Anterior cingulate cortex (tissue), 58 donors: ENCODE measurements at regions not wholly inside any gene's neighbourhood (a gene's known extent, or its start where the extent isn't known, plus 50 kb on each side); places are given as distances from the start of the nearest gene placed in this dataset.

ENCODE experiments used
- DNase-seq, 58 donors: peaks; one replicate each; lab custom pipeline; 2025; lab: John Stamatoyannopoulos, UW

DNA sequence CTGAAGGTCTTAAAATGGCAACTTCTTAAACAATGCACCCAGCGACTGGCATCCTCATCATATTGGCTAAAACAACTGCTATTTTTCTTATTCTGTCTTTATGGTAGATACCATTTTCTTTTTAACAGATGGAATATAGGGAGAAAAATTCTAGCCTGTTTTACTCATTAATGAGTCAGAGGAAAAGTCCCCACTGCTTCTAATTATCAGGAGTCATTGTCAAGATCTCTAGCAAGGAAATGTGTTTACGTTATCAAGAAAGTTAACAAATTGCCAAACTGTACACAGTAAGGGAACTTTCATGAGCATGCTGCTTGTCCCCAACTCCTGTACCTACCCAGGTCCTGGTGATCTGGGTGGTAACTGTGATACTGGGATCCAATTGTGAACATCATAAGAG lies 117.7 kb upstream of the KIAA1217 start:
- DNase-seq, result no peak

DNA sequence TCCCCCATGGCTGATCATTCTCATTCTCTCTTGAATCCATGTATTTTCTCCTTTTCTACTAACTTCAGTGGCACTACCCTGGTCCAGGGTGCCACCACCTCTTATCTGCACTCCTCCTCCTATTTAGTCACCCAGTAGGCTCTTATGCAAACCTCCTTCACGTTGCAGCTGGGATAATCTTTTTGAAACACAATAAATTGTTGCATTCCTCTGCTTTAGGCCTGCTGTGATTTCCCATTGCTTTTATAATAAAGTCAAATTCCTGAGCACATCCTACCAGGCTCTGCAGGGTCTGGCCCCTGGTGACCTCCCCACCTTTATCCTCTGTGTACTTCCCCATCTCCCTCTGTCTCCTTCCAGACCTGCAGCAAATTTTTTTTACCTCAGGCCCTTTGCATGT lies 112.7 kb upstream of the KIAA1217 start:
- DNase-seq, result no peak

DNA sequence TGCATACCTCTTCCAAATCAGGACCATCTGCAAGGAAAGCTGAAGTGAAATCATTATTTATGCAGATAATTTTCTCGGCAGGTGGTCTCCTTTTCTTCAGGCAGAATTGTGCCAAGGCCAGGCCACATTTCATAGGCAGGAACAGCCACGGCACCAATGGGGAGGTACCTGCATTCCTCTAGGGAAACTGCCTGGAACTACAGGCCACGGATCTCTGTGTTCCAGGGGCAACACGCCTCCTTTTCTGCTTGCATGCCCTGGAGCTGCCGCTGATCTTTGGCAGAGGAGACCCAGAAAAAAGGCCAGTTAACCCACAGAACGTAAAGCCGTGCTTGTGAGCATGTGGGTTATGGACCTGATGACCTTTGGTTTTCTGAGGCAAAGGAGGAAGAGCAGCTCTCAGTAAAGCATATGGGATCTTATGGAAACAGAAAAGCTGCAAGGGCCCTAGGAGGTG lies 111.2 kb upstream of the KIAA1217 start:
- DNase-seq, result peak in 1 of 58 donors; percentile 16

DNA sequence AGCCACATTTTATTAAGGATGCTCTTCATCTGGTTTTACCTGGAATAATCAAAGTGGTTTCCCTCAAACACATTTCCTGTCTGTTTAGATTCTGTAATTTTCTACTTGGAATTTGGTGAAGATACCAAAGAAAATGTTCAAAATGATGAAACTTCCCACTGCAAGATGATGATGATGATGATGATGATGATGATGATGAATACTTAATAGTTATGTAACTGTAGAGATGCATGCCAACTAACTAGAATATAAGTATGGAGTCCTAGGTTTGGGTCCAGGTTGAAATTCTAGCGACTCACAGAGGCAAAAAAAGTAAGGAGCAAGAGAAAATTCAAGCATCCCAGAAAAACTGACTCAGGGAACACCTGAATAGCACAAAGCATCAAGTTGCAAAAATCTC lies 104.0 kb upstream of the KIAA1217 start:
- no peak for DNase-seq

DNA sequence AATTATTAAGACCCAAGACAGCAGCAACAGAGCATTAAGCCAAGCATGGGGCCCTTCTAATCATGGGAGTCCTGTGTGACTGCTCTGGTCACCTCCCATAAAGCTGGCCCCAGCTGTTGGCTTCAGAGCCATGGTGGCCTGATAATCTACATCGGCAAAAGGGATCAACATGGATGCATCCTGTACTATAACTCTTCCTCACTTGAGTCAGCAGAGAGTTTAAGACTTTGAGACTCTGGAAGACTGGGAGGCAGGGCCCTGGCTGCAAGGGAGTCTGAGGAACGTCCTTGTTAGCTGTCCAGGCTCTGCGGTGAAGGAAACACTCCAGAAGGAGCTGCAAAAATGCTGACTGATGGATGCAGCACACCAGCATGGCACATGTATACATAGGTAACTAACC lies 95.0 kb upstream of the KIAA1217 start:
- DNase-seq, result no peak

DNA sequence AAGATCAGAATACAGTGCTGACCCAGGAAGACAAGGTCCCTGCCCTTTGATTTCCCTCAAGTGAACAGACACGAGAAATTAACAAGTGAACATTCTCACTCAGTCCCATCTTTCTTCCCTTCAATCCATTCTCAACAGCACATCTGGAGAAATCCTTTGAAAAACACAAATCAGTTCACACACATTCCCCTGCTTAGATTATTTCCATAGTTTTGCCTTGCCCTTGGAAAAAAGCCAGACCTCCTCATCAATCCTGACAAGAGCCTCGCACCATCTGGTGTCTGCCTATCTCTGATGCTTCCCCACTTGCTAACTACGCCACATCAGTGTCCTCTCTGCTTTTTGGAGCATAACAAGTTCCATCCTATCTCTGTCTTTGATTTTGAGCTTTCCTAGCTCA lies 94.4 kb upstream of the KIAA1217 start:
- peak in 4 of 58 donors; percentile 2 to 24 (median 6) for DNase-seq

DNA sequence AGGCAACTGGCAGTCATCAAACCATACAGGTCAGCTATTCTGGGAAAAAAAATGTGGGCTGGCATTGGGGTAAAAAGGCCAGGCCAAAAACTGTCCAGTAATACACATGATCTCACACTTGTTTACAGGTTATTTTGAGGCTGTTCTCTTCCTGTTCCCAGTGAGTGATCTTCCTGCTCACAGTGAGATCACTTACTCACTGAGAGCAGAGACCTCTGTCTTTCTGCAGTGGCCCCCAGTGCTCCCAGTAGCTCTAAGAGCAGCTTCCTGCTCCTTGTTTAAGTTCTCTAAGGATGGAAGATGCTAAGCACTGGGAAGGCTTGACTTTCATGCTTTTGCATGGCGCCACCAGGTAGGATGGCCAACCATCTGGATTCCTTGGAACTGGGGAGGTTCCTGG lies 93.5 kb upstream of the KIAA1217 start:
- no peak for DNase-seq

DNA sequence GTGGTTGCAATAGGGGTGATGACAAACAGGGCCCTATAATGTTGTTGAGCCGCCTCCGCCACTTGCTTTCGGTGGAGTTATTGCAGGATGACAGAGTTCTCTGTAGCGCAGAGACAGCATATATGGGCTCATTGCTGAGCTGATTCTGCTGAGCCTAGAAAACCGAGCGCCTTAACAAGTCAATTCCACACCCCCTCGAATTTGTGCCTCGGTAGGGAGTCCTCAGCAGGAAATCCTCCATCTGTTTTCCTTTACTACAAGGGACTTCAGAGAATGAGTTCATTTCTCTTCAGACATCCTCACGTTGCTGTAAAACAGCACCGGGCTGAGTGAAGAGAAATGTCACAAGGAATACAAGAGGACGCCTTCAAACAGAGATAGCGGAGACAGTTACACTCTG lies 90.7 kb upstream of the KIAA1217 start:
- DNase-seq, result peak in 13 of 58 donors; percentile 3 to 35 (median 15)

DNA sequence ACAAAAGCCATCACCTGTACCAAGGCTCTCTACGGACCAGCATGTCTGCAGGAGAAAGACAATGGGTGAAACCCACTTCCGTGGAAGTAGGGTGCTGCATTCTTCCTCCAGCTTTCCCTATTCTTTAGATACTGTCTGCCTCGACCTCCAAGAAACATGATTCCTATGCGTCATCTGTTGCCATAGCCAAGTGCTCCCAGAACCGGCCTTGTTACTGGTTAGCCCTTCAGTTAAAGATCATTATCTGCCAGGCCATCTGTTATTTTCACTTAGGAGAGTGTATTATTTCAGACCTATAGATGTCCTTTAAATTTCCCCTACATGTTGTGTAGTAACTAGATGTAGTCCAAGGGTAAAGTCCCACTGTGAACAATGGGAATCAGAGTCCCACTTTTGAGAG lies 89.0 kb upstream of the KIAA1217 start:
- DNase-seq, result no peak

DNA sequence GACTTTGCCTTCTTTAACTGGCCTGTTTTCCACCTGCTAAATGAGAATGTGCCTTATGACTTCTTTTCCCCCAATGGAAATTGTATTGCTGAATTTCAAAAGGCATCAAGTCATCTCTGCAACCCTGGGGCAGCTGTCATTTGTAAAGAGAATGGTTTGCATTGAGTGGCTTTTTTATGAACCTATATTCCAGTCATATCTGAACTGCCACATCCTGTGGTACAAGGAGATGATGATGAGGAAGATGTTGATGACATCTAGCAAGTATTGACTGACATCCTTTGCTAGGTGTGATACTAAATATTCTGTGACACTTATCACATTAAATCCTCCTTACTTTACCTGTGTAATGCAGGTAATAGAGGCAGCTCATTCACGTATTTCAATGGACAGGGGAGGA lies 88.3 kb upstream of the KIAA1217 start:
- no peak for DNase-seq

DNA sequence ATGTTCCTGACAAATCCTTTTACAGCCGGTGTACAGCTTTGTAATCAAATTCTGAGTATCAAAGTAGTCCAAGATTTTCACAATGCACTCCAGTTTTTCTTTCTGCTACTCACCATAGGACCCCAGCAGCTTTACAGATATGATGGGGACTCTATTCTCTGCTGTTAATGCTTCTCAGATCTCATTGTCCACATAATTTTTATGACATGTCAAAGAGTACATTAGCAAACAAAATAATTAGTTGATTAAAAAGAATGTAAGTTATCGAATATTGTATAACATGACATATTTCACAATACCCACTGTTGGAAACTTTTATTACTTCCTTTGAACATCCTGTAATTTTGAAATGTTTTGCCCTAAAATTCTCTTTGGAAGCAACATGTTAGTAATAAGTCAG lies 81.4 kb upstream of the KIAA1217 start:
- DNase-seq, result no peak

DNA sequence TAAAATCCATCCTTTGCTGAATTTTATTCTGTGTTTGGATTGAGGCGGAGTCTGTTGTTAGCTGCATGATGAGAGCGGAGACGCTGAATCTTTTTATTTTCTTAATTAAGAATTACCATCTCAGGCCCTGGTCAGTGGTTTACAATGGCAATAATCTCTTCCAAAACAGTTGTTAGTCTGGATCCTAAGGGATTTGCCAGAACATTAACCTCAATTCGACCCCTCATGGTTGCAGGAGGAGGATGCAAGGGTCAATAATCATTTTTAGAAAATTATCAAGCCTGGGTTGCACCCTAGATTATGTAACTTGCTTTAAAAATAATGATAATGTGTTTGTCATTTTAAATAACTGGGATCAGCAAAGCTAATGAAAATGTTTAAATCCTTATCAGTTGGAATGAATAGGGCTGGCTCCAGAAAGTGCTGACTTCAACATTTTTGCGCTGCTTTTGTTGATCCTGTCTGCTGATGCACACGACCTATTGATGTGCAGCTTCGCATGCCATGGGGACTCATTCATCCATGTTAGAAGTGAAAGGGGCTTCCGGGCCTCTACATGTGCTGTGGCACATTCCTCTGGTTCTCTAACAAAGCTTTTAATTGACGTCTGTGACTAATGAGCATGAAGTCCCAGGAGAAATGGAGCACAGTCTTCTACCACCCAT lies 80.7 kb upstream of the KIAA1217 start:
- no peak for DNase-seq

DNA sequence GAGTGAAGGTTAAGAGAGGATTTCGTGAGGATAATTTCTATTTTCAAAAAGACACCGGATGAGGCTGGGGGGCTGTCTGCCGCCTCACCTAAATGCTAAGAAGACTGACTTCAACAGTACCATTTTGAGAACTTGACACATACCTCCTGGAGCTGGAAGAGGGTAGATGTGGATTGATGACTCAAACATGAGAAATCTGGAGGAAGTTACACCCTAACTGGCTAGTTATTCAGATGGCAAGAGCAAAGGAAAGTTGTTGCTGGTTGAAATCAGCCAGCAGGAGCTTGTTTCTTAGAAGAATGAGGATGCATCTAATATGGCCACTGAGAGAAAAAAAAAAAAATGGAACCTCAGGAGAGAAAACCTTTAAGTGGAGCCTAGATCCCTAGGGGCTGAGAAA lies 76.2 kb upstream of the KIAA1217 start:
- no peak for DNase-seq

DNA sequence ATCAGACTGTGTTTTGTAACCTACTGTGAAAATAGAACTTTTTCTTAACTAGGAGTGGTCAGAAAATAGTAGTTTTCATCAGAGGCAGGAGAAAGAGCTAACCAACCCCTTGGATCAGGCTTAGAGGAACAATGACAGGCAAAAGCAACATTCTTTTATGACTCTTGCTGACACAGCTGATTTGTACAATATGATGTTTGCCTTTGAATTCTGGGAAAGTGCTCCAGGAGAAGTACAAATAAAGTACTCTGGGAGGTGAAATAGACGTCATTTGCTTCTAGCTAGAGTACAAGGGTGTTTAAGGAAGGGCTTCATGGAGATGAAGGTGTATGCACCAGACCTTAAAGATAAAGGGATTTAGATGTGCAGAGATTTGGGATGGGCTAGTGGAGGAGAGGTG lies 75.1 kb upstream of the KIAA1217 start:
- DNase-seq, result no peak

DNA sequence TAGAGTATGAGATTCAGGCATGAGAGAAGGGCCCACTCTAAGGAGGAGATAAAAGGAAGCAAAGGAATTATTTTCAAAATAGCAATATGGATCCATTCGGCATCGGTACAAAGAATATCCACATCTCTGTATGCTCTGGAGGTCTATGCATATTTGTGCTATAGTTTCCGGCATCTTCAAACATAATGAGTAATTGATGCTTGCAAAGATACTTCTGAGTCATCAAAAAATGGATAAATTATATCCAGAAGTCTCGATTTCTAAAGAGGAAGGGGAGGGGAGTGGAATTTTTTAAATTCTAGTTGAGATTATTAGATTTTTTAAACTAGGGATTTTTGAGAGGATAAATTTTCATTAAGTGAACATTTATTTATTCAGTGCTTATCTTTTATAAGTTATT lies 72.9 kb upstream of the KIAA1217 start:
- DNase-seq, result no peak

DNA sequence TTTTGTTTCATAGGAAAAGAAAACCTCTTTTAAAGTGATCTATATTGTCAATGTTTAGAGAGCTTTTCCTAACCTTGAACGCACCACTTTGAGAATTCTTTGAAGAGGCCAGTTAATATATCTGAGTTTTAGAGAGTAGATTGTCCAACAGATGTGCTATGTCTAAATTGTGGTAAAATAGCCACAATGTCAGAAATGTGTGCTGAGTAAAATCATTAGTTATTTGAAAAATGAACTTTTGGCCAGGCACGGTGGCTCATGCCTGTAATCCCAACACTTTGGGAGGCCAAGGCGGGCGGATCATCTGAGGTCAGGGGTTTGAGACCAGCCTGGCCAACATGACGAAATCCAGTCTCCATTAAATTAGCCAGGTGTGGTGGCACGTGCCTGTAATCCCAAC lies 61.6 kb upstream of the KIAA1217 start:
- DNase-seq, result no peak

DNA sequence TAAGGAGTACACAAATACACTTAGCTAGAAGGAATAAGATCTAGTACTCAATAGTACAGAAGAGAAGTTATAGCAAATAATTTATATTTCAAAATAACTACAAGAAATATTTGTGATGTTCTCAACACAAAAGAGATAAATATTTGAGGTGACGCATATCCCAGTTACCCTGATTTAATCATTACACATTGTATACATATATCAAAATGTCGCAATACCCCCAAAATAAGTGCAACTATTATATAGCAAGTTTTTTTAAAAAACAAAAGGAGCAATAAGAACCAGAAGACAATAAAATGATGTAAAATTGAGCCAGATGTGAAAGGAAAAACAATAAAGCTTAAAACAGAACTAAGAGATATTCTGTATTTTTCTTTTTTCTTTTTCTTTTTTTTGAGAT lies 59.3 kb upstream of the KIAA1217 start:
- DNase-seq, result no peak

DNA sequence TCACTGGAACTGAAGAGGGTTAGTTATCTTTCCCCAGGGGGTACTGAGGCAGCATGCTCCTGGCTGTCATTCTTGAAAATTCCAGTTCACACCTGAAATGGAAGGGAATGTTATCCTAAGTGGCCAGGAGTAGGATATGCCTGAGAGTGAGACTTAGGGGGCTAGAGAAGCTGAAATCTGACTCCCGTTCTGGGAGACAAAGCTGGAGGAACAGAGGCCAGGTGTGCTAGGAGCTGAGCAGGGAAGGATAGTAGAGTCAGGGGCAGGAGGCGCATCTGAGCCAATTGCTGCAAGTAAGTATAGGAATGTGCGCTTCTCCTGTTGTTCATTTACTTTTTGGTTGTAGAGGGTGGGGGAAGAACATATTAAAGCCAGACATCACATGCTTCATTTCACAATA lies 58.1 kb upstream of the KIAA1217 start:
- DNase-seq, result no peak

DNA sequence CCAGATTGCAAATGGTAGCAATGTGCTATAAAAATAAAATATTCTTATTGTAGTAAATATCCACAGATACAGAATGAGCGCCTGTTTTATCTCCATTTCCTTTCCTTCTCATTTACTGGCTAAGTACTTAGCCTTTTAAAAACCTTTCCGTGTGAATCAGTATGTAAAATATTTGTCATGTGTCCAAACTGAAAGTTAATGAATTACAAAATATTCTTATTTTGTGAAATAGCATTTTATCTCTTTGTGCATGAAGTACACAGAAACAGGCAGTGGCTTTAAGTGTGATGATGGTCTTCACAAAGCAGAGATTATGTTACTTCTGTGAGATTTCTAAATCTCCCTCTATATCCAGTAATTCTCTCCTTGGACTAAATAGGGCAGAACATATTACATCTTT lies 56.7 kb upstream of the KIAA1217 start:
- no peak for DNase-seq

DNA sequence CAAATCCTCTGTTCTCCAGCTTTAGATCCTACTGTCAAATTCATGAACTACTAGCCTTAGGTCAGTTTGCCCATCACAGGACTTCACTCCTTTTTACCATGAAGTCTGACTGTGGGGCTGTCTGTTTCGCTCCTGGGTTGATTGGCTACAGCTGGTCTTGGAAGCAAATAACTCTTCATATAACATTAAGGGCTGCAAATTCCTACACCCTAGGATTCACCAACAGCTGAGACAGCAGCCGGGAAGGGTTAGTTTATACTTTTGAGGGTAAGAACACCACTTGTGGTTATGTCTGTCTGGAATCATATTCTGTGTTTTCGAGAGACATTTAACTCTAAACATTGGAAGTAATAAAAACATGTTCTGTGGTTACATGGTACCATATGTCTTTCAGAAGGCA lies 55.9 kb upstream of the KIAA1217 start:
- DNase-seq, result no peak

DNA sequence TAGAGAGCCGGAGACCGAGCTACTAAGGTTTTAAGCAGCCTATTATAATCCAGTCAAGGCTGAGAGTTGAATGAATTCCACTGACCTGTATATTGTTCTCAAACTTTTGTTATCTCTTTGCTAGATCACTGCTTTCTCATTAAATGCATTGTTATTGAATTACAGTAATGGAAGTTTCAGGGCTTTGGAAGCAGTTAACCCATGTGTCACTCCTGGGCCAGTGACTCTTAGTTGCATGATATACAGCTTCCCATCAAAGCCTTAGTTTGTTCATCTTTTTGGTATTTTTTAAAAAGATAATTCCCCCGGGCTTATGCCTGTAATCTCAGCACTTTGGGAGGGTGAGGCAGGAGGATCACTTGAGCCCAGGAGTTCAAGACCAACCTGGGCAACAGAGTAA lies 55.4 kb upstream of the KIAA1217 start:
- DNase-seq, result no peak

DNA sequence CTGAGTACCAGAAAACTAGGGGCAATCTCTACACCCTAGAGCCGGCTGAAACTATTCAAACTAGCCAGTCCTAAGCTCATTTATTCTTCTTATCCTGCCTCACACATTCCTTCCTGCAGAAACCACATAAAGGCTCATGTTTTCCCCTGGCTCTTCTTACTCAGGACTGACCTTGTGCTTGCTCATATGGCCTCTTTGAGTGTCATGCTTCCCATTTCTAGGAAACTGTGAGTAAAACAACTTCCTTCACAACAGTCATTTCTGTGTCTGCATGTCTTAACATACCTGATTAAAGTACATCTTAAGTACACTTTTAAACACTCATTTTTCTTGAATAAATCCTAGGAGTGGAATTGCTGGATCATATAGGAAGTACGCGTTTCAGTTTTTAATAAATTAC lies 52.3 kb upstream of the KIAA1217 start:
- no peak for DNase-seq

DNA sequence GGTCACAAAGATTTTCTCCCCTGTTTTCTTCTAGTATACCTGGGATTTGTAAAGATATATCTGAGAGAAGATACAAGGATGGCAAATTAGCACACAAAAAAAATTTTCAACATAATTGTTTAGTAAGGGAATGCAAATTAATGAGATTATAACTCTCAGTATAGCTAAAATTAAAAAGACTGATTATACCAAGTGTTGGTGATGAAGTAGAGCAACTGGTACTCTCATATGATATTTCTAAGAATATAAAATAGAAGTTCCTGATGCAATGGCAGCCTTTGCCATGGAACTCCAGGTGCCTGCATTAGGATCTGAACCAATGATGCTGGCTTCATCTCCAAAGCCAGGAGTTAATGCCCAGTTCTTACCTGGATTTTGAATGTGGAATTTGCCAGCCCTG lies 51.4 kb upstream of the KIAA1217 start:
- no peak for DNase-seq
